NB4 (cell line): ENCODE measurements at regions not wholly inside any gene's neighbourhood (a gene's known extent, or its start where the extent isn't known, plus 50 kb on each side); places are given as distances from the start of the nearest gene placed in this dataset.

Experiments used
- DNase-seq: peaks from one replicate; pipeline ENCODE4 v3.0.0; 2010; ENCODE audit warnings: low read depth
- H3K4me3 ChIP-seq: one replicate; pipeline ENCODE4 v1.5.1; 2011; ENCODE audit warnings: mild to moderate bottlenecking, low read depth, low read length, moderate library complexity
- MAX ChIP-seq: IDR thresholded peaks from 2 replicates; pipeline ENCODE4 v1.6.1; 2011; ENCODE audit warnings: low read depth, low read length
- MYC ChIP-seq: IDR thresholded peaks from 2 replicates; pipeline ENCODE4 v1.6.1; 2011; ENCODE audit warnings: low read depth, low read length
- POLR2A ChIP-seq: IDR thresholded peaks from 2 replicates; pipeline ENCODE4 v1.6.1; 2011; ENCODE audit warnings: mild to moderate bottlenecking; ENCODE audit not compliant: insufficient read length; ENCODE audit errors: extremely low read depth
- TF ChIP-seq, protein P1 (sequence below): IDR thresholded peaks from one replicate; pipeline ENCODE4 v1.5.1; 2012; ENCODE audit warnings: low read depth, low read length

GRCh38 chr22:46026899-46027210 lies 49.9 kb upstream of the WNT7B start:
- no peak for DNase-seq
- TF ChIP-seq, protein P1, sequence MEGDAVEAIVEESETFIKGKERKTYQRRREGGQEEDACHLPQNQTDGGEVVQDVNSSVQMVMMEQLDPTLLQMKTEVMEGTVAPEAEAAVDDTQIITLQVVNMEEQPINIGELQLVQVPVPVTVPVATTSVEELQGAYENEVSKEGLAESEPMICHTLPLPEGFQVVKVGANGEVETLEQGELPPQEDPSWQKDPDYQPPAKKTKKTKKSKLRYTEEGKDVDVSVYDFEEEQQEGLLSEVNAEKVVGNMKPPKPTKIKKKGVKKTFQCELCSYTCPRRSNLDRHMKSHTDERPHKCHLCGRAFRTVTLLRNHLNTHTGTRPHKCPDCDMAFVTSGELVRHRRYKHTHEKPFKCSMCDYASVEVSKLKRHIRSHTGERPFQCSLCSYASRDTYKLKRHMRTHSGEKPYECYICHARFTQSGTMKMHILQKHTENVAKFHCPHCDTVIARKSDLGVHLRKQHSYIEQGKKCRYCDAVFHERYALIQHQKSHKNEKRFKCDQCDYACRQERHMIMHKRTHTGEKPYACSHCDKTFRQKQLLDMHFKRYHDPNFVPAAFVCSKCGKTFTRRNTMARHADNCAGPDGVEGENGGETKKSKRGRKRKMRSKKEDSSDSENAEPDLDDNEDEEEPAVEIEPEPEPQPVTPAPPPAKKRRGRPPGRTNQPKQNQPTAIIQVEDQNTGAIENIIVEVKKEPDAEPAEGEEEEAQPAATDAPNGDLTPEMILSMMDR = no peak
- H3K4me3 ChIP-seq = no peak overlapping the region

- no peak for DNase-seq
- no peak overlapping the region for H3K4me3 ChIP-seq
- no peak for TF ChIP-seq POLR2A
- TF ChIP-seq, protein P1 = no peak
- TF ChIP-seq MAX = no peak
- TF ChIP-seq MYC = no peak
These were observed 50.5 kb upstream of the WNT7B start for GRCh38 chr22:46027211-46028105.

DNA sequence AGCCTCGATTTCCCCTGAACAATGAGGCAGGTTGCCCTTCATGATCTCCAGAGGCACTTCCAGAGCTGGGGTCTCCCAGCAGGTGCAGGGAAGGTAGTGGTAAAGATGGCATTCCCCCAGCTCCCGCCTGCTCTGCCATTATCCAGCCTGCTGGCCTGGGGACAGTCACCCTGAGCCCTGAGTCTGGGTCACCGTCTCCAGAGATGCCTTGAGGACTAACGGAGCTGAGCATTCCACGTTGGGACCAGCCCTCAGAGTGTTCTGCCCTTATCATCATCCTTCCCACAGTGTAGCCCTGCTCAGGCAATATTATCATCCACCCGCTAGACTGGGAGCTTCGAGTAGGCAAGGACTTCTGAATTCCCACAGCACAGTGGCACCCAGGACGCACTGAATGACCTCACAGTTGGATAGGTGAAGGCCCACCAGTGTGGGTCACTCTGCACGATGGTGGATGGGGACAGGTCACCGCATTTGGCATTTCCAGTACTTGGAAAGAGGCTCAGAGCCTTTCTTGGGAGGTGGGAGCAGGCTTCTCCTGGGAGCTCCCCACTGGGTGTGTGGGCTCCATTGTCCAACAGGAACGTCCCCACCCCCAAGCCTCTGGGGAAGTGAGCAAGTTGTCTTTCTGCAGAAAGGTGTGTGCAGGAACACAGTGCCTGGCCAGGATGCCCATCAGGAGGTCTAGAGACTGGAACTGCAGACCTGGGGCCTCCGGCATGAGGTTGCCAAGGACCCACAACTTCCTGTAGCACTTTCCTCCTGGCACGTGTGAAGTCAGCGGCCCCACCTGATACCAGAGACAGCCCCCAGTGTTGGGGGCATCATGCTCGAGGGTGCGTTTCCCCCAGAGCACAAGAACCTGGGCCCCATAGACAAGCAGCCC lies 51.4 kb upstream of the WNT7B start:
- TF ChIP-seq MAX (no peak), POLR2A (no peak), MYC (no peak)
- TF ChIP-seq, protein P1 = no peak
- H3K4me3 ChIP-seq = no peak overlapping the region
- no peak for DNase-seq

- H3K4me3 ChIP-seq = no peak overlapping the region
- no peak for TF ChIP-seq MYC
- TF ChIP-seq, protein P1 = no peak
- TF ChIP-seq MAX = no peak
- TF ChIP-seq POLR2A = no peak
- DNase-seq = no peak
These were observed 52.1 kb upstream of the WNT7B start for GRCh38 chr22:46029036-46029435.

- TF ChIP-seq, protein P1 = no peak
- TF ChIP-seq POLR2A (no peak), MYC (no peak), MAX (no peak)
- no peak overlapping the region for H3K4me3 ChIP-seq
- no peak for DNase-seq
These were observed 52.7 kb upstream of the WNT7B start for GRCh38 chr22:46029574-46030200.
